HTR-8/SVneo (cell line): ENCODE measurements at regions not wholly inside any gene's neighbourhood (a gene's known extent, or its start where the extent isn't known, plus 50 kb on each side); places are given as distances from the start of the nearest gene placed in this dataset.

Experiments
- DNase-seq: peaks from one replicate; pipeline ENCODE4 v3.0.0; 2011; ENCODE audit warnings: low spot score, mixed read lengths; ENCODE audit not compliant: insufficient read length
- FAIRE-seq: peaks from 2 replicates; lab custom pipeline; 2011; peaks lifted over from hg19 to GRCh38; lab: Jason Lieb, UNC

DNA sequence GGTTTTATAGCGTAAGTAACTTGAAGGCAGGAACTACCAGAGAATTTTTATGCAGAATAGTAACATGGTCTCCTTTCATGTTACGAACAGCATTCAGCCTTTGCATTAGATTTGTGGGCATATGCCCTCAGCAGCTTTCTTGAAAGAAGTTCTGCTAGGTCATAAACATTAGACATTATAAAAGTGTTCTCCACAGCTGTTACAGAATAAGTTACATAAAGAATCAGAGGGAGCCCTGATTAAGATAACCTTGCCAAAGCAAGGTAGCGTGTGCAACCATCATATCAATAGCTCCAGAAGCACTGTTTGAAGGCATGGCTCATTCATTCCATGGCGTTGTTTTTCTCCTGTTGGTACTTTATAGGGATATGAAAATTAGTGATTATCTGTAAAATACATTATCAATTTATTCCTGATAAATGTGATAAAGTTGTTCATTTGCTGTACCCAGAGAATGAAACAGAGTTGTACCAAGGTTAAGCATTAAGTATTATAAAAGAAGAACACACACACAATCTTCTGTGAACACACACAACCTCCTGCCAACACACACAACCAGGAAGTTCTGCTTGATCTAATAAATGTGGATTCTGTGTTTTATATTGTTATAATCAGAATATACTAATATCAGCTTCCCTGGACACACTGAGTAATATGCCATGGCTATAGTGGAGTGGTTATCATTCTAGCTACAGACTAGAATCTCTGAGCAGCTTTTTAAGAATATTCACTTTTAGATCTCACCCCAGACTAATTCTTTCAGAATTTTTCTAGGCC, 286.7 kb upstream of the SLC39A10 start:
- FAIRE-seq: no peak
- no peak for DNase-seq

DNA sequence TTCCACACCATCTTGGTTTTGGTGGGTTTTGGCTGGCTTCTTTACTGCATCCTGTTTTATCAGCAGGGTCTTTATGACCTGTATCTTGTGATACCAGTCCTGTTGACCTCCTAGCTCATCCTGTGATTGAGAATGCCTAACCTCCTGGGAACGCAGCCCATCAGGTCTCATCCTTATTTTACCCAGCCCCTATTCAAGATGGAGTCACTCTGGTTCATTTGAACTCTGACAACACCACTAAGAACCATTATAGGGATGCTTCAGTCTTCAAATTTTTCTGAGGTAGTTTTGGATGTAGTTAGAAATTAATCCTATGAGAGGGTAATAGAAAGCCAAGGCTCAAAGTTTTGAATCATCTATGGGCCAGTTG, 287.8 kb upstream of the SLC39A10 start:
- FAIRE-seq (no peak), DNase-seq (no peak)

DNA sequence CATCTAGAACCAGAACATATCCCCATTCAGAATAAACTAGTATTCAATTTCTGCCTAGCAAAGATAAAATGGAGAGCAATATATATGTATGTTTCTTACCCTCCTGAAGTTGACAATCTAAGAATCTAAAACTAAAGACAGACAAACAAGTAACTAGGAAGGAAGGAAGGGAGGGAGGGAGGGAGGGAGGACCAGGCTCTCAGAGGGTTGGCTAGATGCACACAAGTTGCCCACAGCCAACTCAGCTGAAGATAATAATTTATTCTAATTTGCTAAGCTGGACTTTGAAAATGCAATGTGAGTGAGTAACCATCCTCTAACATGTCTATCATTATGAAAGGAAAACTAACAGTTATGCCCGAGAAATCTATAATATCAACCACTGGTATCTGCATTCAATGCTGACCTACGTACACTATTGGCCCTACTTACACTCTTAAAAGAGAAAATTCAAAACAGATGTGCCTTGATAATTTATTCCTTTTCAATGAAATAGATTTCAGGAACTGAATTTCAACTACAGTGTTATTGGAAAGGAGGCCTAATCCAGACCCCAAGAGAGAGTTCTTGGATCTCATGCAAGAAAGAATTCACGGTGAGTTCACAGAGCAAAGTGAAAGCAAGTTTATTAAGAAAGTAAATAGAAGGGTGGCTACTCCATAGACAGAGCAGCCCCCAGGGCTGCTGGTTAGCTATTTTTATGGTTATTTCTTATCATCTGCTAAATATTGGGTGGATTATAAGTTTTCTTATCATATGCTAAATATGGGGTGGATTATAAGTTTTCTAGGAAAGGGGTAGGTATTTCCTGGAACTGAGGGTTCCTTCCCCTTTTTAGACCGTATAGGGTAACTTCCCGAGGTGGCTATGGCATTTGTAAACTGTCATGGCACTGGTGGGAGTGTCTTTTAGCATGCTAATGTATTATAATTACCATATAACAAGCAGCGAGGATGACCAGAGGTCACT, 288.5 kb upstream of the SLC39A10 start:
- no peak for DNase-seq
- no peak for FAIRE-seq

DNA sequence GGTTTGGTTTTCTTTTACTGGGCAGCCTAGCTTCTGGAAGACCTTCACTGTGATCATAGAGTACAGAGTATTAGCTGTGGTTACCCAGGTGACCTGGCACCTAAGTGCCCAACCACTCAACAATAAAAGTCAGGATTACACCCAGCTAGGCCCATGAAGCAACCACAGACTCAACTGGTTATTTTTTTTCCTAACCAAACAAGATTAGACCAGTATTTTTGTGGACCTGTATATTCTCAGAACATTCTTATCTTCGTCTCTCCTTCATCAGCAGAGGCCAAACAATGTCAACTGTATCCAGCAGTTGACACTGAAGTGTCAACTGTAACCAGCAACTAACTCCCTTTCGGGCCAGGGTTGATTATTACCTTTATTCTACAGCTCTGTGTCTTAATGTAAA, 289.2 kb upstream of the SLC39A10 start:
- FAIRE-seq (no peak), DNase-seq (no peak)

DNA sequence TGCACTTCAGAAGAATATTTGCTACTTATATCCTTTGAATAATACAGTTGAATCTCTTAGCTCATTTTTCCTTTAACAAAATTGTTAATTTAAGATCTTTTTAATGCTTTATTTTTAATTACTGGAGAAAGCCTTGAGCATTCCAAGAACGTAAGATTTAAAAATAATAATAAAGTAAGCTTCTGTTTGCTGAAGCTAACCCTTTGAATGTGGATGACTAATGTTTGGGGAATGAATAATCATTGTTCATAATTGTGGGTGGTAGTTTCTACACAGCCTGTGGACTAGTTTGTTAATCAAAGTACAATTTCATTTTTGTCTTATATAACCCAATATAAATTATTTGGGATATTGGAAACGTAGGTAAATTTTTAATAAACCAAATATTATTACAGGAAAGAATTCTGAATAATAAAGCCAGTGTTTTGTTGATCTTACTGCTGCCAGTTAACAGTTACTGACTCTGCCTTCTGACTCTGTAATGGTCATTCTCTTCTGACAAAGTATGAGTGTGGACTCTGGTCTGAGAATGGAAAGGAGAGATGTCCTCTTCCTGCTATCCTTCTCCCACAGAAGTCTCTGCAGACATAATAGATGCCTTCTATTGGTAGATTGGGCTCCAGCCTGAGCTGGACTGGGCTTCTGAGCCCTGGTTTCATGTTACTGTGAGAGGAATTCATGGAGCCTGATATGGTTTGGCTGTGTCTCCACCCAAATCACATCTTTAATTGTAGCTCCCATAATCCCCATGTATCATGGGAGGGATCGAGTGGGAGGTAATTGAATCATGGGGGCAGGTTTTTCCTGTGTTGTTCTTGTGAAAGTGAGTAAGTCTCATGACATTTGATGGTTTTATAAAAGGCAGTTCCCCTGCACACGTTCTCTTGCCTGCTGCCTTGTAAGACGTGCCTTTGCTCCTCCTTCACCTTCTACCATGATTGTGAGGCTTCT, 292.7 kb upstream of the SLC39A10 start:
- DNase-seq: peak; percentile 17
- FAIRE-seq: no peak

DNA sequence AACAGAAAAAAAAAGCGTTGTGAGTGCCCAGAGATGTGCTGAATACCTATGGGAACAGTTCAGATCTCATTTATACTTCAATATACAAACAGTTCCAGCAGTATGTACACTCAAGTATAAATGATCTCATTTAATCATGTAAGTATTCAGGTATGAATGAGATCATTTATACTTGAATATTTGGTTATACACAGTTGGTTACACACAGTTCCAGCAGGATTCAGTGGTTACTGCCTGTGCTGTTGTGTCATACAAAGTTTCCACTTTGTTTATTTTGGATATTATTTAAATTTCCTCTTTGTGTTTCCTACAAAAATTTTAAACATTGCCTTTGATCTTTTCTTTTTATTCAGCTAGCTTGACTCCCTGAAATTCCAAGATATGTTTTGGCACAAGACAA, 293.5 kb upstream of the SLC39A10 start:
- DNase-seq: no peak
- no peak for FAIRE-seq

DNA sequence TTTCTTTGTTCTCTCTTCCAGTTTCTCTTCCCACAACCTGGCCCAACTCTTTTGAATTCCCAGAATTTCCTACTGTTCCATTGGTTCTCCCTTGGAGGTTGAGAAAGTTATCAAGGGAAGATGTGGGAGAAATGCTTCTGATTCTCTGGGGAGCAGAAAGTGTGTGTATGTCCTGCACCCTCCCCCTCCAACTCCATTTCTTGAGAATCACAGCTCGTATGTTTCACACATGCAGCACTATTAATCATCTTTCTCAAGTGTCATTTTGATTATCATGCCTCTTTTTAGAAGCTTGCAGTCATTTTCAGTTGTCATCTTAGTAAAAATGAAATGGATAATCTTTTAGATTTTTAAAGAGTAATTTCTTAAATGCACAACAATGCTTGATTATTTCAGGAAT, 296.8 kb upstream of the SLC39A10 start:
- DNase-seq (no peak), FAIRE-seq (no peak)

DNA sequence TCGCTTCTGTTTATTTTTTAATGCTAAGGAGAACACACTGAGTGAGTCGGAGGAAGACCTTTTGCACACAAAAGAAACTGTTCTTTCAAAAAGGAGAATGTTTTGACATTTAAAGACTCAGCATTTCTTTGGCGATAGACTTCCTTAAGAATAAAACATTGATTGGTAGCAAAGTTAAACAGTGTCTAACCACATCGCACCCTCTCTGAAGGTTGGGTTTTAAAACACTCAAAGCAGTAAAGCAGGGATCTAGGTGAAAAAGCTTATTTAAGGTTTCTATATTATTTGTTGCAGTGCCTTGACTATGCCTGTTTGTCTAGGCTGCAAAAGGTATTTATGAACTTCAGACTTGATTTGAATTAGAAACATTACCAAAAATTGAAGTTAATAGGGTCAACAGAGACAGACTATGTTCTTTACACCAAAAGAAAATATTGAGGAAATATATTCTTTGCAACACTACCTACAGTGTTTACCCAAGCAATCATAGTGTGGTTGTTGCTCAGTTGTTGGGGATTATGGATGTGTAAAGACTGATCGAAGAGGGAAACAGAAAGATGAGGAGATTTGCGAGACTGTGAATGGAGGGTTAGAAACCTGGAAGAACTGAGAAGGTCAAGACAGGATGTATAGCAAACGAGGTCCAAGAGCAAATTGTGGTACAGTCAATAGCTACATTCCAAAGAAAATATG, 297.8 kb upstream of the SLC39A10 start:
- FAIRE-seq: no peak
- no peak for DNase-seq

DNA sequence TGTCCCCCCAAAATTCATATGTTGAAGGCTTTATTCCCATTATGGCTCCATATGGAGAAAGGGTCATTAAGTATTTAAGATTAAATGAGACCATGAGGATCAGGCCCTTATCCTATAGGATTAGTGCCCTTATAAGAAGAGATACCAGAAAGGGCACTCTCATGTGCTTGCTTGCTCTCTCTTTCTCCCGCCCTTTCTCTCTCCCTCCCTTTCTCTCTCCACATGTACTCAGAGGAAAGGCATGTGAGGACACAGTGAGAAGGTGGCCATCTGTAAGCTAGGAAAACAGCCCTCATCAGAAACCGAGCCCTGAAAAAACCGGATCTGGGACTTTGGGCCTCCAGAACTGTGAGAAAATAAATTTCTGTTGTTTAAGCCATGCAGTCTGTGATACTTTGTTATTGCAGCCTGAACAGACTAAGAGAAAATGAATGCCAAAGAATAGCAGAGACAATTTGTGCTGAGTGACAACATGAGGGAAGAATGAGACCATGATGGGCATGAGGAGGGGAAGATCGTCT, 300.0 kb upstream of the SLC39A10 start:
- DNase-seq (no peak), FAIRE-seq (no peak)

DNA sequence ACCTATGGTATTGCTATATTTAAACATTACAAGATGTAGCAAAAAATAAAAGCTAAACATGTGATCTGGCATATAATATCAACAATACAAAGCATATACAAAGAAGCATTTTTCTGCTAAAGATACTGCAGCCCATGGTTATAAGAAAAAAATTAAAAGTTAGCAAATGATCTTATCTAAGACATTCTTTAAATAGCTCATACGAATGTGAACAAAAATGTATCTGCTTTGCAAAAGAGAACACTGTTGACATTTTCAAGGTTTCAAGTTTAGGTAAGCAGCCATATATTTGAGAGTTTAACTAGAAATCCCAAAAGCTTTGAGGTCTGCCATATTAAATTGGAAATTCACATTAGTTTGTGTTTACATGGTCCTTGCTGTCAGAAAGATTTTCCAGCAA, 301.0 kb upstream of the SLC39A10 start:
- FAIRE-seq (no peak), DNase-seq (no peak)

DNA sequence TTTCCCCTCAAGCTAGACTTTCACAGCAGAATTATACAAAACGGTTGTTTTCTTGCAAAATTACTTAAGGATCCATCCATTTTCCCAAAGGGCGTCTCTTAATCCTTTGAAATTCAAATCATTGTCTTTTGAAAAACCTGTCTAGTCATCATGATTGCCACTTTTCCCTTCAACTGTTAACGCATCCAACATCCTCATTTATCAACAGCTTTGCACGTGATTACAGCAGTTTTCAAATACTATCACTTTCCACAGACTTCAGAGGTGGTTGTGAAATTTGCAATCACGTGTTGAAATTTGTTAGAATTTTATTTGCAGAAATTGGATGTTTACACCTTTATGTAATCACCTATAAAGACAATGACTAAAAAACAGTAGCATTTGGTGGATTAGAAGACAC, 304.4 kb upstream of the SLC39A10 start:
- DNase-seq (no peak), FAIRE-seq (no peak)

DNA sequence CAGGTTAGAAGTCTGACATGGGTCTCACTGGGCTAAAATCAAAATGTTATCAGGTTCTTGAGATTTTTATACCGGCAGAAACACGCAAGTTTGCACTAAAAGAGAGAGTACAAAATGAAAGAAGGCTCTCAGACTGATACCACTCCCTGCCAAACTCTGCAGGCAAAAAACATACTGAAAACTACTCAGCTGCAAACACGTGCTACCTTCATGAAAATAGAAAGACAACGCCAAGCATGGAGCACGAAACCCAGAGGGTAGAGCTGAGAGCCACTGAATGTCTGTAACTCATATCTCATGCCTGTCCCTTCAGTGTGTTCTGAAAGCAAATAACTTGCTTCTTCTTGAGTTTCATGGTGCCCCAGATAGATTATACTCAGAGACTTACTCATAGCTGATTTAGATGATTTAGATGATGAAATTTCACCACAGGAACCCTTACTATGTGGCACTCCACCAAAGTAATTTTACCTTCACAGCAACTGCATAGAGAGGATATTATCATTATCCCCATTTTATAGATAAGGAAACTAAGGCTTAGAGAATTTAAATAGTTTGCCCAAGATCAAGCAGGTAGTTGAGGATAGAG, 313.0 kb upstream of the SLC39A10 start:
- FAIRE-seq: no peak
- no peak for DNase-seq

DNA sequence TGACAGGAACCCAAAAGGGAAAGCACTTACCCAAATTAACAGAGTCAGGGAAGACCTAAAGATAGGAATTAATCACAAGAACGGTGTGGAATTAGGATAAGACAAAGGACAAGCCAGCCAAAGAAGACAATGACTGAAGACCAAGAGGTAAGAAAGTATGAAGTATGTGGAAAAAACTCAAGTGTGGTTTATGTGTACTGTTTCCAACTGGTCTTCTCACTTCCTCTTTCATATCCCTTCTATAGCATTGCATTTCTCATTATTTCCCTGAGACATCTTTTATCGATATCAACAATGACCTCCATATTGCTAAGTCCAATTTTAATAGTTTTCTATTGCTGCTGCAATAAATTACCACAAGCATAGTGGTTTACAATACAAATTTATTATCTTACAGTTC, 313.5 kb upstream of the SLC39A10 start:
- DNase-seq (no peak), FAIRE-seq (no peak)

DNA sequence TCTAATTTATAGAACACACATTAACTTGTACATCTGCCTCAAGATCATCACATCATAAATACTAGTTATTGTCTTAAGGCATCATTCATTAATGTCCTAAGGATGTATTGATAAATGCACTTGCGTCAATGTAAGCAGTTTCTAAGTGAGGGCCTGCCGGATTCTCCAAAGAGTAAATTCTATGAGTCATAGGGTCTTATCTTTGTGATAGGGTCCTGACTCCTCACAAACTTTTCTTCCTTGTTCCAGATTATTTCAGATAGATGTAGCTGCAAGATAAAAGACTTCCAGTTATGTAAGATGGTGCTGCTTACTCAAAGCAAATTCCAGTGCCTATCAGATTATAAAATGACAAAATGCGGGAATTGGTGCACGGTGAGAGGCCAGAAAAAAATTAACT, 315.0 kb upstream of the SLC39A10 start:
- DNase-seq: no peak
- FAIRE-seq: no peak

DNA sequence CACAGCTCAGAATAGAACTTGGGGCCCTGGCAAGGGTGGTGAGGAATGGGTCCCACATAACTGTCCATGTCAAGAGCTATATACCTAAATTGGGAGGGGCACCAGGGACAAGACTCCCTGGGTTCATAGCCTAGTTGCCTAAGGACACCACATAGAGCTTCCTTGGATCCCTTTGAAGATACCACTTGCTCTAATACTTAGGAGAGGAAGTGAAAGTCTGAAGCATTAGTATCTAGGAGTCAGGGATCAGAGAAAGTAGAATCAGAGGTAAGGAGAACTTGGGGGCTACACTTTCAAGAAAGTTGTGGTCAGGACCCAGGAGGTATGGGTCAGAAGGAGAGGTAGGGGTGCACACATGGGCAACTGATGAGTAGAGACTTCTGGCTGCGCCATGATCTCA, 318.2 kb upstream of the SLC39A10 start:
- DNase-seq (no peak), FAIRE-seq (no peak)

DNA sequence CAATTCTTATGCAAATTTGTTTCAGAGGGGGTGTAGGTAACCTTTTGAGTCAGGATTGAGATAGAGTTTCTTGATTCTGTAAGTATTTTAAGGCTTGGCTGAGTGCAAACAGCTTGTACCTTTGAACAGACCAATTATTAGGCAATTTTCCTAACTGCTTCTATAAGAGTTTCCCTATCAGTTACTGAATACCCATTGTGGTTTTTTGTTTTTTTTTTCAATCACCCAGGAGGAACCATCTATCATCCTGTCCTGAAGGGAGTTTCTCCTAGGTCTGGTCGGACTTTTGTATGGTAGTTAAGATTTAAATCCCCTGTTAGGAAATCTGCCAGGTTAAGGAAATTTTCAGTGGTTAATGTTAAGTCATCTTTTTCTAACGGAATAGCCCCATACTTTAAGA, 319.4 kb upstream of the SLC39A10 start:
- DNase-seq (no peak), FAIRE-seq (no peak)

DNA sequence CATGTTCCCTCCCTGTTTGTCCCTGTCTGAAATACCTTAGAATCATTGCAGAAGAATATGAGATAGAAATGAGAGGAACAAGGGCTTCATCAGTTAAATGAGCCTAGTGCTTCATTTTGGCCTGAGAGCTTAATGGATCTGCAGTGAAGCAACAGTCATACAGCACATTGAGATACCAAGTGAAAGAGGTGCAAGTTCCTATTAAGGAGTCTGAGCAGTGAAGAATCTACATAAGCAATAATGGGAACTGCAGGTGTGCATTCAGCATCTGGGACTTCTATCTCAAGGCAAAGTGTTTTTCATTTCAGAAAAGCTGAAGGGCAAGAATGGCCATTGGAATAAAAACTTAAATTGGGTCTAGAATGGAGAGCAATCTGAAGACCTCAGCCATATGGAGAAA, 323.2 kb upstream of the SLC39A10 start:
- FAIRE-seq (no peak), DNase-seq (no peak)

DNA sequence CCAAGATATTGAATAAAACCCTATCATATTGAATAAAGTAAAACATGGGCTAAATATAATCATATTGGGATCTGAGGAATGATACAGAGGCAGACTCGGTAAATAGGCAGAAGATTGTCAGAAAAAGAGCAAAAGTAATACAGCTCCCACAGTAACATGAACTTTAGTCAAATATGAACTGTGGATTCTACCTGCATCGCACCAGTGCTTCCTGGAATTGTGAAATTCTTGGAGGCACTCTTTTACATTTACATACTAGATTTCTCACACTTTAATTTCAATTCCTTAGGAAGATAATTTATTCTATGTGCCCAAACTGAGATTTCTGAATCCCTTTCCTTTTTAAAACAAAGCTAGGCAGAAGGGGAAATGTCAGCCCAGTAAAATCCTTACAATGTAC, 325.1 kb upstream of the SLC39A10 start:
- DNase-seq: no peak
- no peak for FAIRE-seq

DNA sequence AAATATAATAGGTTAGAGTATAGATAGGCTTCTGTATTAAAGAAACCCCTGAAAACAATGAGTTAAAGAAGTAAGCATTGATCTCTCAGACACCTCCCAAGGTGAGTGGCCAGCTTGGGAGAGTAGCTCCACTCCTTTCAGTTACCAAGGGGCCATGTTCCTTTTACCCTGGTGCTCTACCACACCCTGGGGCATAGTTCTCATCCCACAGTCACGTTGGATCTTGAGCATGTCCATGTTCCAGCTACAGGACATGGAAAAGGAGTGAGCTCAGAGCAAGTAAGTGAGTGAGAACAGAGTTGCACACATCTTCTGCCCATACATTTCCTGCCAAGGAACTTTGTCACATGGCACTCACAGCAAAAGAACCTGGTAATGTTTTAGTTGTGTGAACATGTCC, 325.9 kb upstream of the SLC39A10 start:
- no peak for FAIRE-seq
- DNase-seq: no peak
